Epidermal melanocyte (primary cell): ENCODE measurements at regions not wholly inside any gene's neighbourhood (a gene's known extent, or its start where the extent isn't known, plus 50 kb on each side); places are given as distances from the start of the nearest gene placed in this dataset.
"Not testable (repeated sequence)": the region's sequence is repeated elsewhere in the genome, so short reads cannot be mapped to it uniquely, and the experiment has no call there.

Experiments
- DNase-seq: peaks from one replicate; pipeline ENCODE4 v3.0.0; 2011; ENCODE audit warnings: low spot score; ENCODE audit not compliant: insufficient read length

DNA sequence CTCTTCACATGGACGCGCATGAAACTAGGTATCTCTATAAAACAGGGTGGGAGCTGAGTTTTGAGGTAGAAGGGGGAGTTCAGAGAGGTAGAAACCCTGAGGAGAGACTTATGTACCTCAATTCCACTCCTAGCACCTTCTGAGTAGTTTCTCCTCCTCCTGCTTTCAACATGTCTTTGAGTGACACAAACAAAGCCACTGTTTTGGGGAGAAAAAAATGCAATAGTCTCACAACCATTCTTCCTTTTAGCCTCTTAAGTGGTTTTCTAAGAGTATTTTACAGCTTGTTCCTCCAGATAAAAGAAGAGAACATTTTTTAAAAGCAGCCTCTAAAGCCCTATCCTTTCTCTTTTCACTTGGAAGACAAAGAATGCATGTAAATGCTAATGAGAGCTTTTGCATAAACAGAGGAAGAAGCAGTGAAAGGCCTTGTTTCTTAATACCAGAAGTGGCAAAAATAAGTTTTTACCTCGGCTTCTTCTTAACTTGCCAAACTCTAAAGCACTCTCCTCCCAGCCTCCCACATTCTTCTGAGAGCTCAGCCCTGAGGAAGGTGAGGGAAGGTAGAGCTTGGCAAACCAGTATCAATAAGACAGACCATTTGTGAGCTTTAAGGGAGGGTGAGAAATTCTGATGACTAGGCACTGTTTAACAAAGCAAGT lies 1304.4 kb upstream of the ACVR2A start:
- DNase-seq: no peak

DNA sequence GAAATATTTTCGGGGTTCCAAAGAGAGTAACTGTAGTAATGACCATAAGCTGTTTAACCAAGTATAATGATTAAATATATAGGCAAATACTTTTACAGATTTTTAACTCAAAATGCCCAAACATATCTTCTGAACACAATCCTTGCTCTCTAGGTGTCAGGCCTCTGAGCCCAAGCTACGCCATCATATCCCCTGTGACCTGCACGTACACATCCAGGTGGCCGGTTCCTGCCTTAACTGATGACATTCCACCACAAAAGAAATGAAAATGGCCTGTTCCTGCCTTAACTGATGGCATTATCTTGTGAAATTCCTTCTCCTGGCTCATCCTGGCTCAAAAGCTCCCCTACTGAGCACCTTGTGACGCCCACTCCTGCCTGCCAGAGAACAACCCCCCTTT lies 1305.1 kb upstream of the ACVR2A start:
- DNase-seq: not testable (repeated sequence)

DNA sequence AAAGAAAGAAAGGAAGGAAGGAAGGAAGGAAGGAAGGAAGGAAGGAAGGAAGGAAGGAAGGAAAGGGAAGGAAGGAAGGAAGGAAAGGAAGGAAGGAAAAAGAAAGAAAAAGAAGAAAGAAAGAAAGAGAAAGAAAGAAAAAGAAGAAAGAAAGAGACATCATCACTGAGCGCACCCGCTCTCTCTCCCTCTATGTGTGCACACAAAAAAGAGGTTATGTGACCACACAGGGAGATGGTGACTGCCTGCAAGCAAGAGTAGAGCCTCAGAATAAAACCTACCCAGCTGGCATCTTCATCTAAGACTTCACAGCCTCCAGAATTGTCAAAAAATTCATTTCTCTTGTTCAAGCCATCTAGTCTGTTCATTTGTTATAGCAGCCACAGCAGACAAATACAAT lies 1307.4 kb upstream of the ACVR2A start:
- DNase-seq: no peak

DNA sequence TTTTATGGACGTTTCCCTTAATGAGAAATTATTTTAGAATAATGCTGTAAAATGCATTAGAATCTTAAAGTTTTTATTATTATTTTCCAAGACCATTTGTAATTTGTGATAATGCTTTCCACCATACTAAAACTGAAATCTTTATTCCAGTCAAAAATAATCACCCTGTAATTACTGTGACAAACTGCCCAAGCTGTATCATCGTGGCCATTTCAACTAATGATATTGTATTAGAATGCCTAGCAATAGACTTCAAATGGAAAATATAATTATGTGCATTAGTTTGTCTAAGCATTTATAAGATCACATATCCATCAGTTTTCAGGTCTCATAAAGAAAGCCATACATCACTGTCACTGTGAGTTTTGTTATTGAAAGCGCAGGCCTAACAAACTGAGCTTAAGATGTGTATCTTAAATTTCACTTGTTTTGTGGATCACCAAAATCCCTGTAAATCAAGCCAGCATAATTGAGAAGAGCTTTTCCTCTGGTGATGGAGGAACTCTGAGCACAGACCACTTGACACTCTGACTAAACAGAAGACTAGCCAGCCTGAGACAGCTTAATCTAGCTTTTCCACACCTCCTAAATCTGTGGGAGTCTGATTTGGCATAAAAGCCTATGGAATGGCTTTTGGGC lies 1312.2 kb upstream of the ACVR2A start:
- no peak for DNase-seq

DNA sequence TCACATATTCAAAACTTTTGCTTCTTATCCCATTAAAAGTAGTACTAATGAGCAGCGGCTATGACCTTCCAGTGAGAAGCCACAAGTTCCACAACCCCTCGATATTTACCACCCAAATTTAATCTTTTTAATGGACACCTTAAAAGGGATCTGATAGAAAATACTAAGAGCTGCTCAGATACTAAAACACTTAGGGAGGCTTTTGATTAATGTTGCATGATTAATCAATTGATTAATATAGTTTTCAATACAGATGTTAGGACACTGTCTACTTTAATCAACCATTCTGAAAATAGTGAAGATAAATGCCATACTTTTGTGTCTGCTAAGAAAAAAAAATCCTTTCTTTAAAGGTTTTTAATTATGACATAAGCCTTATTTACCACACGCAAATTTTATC lies 1312.8 kb upstream of the ACVR2A start:
- DNase-seq: no peak

DNA sequence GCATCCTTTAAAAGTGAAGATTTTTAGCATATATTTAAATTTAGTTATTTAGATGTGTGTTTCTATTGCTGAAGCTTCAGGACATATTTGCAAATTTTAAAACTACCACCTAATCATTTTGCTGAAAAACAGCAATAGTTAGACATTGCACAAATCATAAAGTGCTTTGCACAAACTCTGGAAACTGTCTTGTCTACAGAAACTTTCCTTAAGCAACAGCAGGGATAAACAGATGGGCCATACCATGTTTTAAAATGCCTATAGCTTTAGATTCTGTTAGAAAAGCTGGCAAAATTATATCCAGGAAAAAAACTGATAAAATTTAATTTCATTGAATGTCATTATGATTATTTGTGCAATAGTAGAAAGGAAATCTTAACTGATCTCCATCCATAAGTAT lies 1313.9 kb upstream of the ACVR2A start:
- no peak for DNase-seq

DNA sequence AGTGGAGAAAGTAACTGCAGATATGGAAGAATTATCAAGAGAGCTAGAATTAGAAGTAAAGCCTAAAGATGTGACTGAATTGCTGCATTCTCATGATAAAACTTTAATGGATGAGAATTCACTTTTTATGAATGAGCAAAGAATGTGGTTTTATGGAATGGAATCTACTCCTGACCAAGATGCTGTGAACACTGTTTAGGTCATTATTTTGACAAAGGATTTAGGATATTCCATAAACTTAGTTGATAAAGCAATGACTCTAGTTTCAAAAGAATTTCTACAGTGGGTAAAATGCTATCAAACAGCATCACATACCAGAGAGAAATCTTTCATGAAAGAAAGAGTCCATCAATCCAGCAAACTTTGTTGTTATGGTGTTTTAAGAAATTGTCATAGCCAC lies 1317.7 kb upstream of the ACVR2A start:
- DNase-seq: no peak

DNA sequence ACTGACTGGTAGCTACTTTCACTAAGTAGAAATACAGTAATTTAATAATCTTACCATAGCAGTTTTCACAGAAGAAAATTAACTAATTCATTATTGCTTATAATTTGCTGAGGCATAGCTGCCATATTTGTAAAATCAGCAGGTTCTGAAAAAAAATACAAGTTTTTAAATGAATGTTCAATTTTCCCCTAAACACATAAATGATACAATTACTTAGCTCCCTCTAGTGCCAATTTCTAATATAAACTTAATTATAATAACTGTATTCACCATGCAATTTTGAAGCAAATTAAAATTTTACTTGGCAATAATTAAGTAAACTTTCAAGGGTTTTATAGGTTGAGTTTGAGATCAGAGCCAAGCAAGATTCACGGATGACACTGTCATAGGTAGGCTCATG lies 1321.6 kb upstream of the ACVR2A start:
- no peak for DNase-seq

DNA sequence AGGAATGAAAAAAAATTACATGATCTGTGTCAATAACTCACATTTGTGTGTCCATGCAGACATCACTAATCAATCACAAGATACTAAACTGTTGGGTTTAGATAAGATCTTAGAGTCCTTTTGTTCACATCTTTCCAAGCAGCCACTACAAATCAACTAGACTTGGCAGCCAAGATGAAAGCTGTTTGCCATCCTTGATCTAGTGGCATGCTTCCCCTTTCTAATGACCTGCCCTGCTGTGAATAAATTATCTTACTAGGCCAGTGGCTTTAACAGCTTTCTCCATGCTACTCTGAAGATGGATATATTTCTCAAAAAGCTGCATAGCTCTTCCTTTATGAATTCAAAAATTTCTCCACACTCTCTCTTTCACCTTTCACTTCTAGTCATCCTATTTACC lies 1338.0 kb upstream of the ACVR2A start:
- DNase-seq: no peak

DNA sequence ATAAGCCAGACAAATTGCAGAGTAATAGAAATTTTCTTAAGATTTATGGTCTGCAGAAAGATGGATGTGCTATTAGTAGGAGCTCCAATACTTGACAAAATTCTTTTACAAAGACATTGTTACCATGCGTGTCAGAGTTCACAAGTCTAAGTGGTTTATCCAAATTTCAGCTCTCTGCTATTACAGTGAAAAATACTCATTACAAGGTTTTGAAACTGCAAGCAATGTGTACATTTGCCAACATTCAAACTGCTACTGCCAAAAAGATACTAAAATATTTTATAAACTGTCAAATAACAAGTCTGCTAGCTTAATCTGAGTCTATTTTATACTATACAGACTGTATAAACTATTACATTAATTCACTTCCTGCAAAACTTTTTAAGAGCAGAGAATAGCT lies 1341.5 kb upstream of the ACVR2A start:
- no peak for DNase-seq

DNA sequence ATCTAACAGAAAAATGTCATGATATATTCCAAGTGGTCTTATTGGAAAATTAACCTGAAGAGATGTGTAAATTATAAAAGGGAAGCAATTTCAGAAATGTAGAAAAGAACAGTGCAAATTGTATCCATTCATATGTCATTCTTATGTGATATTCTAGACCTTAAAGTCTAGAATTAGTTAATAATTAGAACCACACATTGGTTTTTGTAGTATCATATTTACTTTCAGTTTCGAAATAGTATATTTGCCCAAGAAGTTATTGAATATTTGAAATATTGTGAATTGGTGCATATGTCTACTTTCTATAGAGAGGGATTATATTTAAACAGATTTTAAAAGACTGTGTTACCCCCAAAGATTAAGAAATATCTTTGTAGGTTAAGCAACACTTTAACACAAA lies 1348.6 kb upstream of the ACVR2A start:
- DNase-seq: no peak

DNA sequence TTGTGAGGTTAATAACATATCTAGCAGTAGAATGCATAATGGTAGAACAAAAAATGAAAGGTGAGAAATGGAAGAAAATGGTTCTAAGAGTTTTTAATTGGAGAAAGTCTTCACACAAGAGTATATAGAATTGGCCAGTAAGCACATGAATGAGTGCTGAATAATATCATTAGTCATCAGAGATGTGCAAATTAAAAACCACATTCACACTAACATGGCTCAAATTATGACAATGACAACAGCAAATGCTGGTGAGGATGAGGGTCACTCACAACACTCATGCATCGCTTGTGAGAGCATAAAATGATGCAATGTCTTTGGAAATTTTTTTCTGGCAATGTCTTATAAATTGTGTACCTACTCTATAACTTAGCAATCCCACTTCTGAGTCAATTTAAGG lies 1355.4 kb upstream of the ACVR2A start:
- no peak for DNase-seq

DNA sequence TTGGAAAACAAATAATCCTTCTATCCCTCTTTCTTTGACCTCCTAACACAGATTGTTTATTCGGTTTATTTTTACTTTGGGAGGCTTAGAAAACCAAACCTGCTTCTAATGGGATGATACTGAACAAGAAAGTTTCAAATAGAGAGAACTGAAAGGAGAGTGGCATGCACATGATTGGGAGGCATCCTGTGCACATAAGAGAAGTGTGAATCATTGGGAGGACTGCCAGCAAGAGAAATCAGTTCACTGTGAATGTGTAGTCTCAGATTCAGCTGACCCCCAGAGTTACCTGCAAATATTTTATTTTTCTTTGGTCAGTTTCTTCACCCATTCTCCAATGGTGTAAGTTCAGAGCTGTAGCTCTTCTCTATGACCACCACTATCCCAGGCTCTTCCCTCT lies 1363.2 kb upstream of the ACVR2A start:
- DNase-seq: no peak

DNA sequence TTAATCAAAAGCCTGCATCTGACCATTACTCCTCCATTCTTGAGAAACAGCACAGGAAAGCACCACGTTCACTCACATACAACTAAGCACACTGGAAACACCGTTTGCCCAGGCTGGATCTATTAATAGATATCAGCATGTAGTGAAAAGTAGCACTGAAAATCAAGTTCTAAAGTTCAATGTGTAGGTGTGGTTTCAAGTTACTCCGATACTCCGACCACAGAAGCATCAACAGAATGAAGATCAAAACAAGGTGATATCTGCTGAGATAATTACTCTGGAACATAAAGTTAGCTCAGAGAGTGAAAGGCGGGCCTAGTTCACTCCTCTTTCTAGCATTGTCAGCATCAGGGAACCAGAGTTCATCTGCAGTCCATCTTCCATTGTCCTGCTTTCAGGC lies 1367.4 kb upstream of the ACVR2A start:
- no peak for DNase-seq

DNA sequence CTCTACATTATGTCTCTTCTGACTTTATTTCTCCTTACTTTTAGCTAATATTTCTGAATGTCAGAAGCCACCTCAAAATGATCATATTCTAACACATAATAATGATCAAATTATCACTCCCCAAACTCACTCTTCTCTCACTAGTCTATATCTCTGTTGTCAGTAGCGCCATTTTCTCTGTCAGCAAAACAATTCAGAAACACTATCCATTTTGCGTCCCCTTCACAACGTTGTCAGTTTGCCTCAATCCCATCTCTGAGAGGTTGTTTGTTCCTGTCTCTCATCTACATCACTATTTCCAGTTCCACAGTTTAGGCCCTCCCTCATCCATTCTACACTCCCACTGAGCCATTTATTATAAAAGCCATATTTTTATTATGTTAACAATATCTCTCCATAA lies 1376.3 kb upstream of the ACVR2A start:
- no peak for DNase-seq

DNA sequence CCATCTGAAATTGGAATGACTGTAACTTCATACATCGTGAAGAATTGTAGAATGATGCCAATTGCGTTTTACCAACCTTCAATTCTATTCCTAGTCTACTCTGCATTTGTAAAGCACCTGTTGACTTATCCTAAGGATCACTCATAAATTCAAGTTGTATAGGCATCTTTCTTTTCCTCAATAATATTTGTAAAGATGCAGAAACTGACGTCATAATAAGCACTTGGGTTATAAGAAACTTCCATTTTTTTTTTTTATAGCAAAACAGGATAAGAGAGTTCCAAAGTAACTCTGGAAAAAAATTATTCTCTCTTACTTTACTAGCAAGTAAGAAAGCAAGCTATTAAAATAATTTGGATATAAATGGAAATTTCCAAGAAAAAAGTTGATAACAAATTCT lies 1377.4 kb upstream of the ACVR2A start:
- no peak for DNase-seq

DNA sequence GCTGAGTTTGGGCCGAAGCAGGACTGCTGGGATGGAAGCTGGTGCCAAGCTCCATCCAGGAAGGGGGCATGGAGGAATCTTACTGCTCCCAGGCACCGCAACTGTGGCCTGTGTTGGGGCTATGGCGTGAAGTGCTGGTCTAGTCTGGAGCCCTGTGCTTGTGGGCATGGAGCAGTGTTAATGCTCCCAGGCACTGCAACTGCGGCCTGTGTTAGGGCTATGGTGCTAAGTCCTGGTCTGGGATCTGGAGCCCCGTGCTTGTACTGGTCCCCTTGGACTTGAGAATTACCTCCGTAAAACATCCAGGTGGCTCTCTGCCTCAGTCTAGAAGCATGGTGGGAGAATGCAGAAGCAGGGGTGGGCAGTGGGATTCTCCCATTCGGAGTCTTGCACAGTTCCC lies 1379.4 kb upstream of the ACVR2A start:
- no peak for DNase-seq

DNA sequence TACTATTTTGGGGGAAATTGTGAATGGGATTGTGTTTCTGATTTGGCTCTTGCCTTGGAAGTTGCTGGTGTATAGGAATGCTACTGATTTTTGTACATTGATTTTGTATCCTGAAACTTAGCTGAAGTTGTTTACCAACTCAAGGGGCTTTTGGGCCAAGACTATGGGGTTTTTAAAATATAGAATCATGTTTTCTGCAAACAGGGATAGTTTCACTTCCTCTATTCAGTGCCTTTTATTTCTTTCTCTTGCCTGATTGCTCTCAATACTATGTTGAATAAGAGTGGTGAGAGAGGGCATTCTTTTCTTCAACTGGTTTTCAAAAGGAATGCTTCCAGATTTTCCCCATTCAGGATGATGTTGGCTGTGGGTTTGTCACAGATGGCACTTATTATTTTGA lies 1383.8 kb upstream of the ACVR2A start:
- no peak for DNase-seq

DNA sequence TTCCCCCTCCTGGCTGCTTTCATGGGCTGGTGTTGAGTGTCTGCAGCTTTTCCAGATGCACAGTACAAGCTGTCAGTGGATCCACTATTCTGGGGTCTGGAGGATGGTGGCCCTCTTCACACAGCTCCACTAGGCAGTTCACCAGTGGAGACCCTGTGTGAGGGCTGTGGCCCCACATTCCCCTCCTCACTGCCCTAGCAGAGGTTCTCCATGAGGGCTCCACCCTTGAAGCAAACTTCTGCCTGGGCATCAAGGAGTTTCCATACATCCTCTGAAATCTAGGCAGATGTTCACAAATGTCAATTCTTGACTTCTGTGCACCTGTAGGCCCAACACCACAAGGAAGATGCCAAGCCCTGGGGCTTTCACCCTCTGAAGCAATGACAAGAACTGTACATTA lies 1386.2 kb upstream of the ACVR2A start:
- no peak for DNase-seq

DNA sequence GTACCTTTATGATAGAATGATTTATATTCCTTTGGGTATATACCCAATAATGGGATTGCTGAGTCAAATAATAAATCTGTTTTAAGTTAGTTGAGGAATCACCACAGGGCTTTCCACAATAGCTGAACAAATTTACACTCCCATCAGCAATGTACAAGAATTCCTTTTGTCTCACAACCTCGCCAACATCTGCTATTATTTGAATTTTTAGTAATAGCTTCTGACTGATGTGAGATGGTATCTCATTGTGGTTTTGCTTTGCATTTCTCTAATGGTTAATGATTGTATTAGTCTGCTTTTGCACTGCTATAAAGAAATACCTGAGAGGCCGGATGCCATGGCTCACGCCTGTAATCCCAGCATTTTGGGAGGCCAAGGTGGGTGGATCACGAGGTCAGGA lies 1387.6 kb upstream of the ACVR2A start:
- DNase-seq: no peak

DNA sequence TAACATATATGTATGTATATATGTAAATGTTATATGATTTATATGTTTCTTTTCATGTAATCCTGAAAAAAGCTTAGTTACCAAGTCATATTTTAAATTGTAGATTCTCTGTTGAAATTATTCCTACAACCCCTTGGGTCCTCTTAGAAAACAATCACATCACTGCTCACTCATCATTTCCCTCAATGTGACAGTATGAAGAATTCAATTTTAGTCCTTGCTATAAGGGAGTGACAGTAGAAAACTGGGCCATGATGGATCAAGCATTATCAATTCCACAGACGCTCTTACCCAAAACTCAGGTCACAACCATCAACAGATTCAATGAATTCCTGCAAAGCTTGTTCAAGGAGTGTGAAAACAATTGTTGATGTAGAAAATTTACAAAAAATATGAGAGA lies 1389.5 kb upstream of the ACVR2A start:
- DNase-seq: no peak

DNA sequence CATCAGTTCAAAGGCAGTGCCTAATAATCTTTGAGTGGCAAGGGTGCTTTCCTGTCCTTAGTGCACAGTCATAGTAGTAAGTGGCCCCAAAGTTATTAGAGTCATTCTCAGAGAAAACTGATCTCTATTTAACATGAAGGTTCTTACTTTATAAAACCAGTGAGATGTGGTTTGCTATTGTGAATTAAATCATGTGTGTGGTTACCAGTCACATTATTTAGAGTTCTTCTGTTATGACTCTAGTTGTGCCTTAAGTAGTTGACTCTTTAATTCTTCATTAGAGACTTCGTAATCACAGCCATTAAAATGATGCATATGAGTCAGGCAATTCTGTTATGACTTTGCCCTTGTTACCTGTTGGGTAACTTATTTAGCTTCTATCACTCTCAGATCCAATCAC lies 1392.9 kb upstream of the ACVR2A start:
- no peak for DNase-seq

DNA sequence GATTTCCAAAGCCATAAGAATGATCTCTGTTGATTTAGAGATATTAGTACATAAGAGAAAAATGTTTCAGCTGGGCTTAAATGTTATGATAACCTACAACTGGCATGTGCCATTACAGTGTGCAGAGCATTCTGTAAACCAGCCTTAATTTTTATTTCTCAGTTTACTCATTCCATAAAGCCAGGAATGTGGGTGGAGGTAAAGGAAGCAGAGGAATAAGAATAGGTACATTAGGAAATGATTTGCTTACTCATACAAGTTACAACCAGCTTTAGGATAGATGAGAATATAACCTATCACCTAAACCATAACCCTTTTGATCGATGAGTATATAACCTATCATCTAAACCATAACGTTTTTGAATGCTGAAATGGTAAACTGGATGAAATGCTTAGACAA lies 1394.7 kb upstream of the ACVR2A start:
- no peak for DNase-seq

DNA sequence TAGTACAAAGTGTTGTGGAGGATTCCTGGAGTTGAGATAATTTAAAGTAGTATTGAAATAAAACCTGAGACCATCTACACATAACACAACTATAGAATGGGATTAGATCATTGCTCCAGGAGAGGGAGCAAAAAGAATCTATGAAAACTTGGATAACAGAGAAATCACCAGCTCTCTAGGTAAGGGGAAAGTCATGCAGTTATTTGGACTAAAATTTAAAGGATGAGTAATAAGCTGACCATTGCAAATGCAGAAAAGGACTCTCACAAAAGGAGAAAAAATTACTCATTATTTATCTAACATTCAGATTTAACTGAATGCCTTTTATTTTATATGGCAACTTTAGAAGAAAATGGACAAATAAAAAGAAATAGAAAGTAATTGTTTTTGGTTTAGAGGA lies 1399.8 kb upstream of the ACVR2A start:
- DNase-seq: no peak
